ENCODE measurements at regions not wholly inside any gene's neighbourhood (a gene's known extent, or its start where the extent isn't known, plus 50 kb on each side); places are given as distances from the start of the nearest gene placed in this dataset.

DNA sequence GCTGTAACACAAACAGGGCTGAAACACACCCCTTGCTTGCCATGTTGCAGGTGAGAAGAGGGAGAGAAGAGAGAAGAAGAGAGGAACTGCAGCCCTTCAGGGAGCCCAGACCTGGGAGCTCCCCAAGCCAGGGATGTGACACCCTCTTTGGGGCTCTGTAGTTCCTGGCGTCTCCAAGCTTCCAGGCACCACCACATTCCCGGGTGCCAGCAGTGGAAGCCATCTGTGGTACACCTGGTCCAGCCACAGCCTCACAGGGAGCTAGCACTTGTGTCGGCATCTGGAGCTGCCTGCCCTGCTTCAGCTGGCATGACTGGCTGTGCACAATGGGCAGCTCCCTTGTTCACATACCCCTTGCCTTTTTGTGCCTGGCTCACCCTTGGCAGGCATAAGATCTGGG, 182.1 kb downstream of the DEPDC1B start:
- Mint-ChIP-seq H3K27me3 (peaks cover 0 to 14% (median 5%) of the 10 kb centered on the region in 5 donors), H3K27ac (no peak overlapping the region), H3K4me1 (peaks cover 0 to 5% (median 0%) of the 10 kb centered on the region in 7 donors), H3K4me3 (no peak overlapping the region), H3K36me3 (no peaks in the 10 kb centered on the region), H3K9me3 (peaks cover 0 to 1% (median 0%) of the 10 kb centered on the region in 11 donors)
- Histone ChIP-seq H3K36me3 (ENCODE audit: control insufficient read depth in 2 of 3, insufficient read depth in 3 of 3, low read length in 3 of 3) (no peaks in the 10 kb centered on the region), H3K9me3 (ENCODE audit: control insufficient read depth in 2 of 3, low read length in 3 of 3) (no peaks in the 10 kb centered on the region), H3K27me3 (ENCODE audit: control insufficient read depth in 2 of 2, insufficient read depth in 2 of 2, low read length in 2 of 2) (no peaks in the 10 kb centered on the region), H3K4me1 (ENCODE audit: control insufficient read depth in 2 of 2, insufficient read depth in 2 of 2, low read length in 2 of 2) (no peaks in the 10 kb centered on the region), H3K4me3 (ENCODE audit: low read length) (no peak overlapping the region), H3K27ac (ENCODE audit: low read depth, low read length) (no peak overlapping the region)
- intact Hi-C loops (cut with micrococcal nuclease), result no loop called here
- DNase-seq (no peak), ATAC-seq (no peak)
- CTCF ChIA-PET, result no interaction called here
- POLR2A ChIA-PET, result no interaction called here

- Histone ChIP-seq H3K9me3 (ENCODE audit: control insufficient read depth in 2 of 3, low read length in 3 of 3) (no peaks in the 10 kb centered on the region), H3K4me3 (ENCODE audit: low read length) (no peak overlapping the region), H3K4me1 (ENCODE audit: control insufficient read depth in 2 of 2, insufficient read depth in 2 of 2, low read length in 2 of 2) (no peaks in the 10 kb centered on the region), H3K36me3 (ENCODE audit: control insufficient read depth in 2 of 3, insufficient read depth in 3 of 3, low read length in 3 of 3) (no peaks in the 10 kb centered on the region), H3K27me3 (ENCODE audit: control insufficient read depth in 2 of 2, insufficient read depth in 2 of 2, low read length in 2 of 2) (no peaks in the 10 kb centered on the region), H3K27ac (ENCODE audit: low read depth, low read length) (no peak overlapping the region)
- H3K9me3 Mint-ChIP-seq, result peaks cover 0 to 1% (median 0%) of the 10 kb centered on the region in 11 donors
- H3K36me3 Mint-ChIP-seq, result no peaks in the 10 kb centered on the region
- no peak overlapping the region for H3K27ac Mint-ChIP-seq
- CTCF ChIA-PET, result no interaction called here
- DNase-seq, result no peak
- H3K4me3 Mint-ChIP-seq, result no peak overlapping the region
- no peak for ATAC-seq
- peaks cover 0 to 5% (median 0%) of the 10 kb centered on the region in 7 donors for H3K4me1 Mint-ChIP-seq
- POLR2A ChIA-PET, result no interaction called here
- peaks cover 3 to 14% (median 5%) of the 10 kb centered on the region in 5 donors for H3K27me3 Mint-ChIP-seq
- intact Hi-C loops (cut with micrococcal nuclease), result no loop called here
Measured at GRCh38 chr5:60517094-60517694, 182.8 kb downstream of the DEPDC1B start.

DNA sequence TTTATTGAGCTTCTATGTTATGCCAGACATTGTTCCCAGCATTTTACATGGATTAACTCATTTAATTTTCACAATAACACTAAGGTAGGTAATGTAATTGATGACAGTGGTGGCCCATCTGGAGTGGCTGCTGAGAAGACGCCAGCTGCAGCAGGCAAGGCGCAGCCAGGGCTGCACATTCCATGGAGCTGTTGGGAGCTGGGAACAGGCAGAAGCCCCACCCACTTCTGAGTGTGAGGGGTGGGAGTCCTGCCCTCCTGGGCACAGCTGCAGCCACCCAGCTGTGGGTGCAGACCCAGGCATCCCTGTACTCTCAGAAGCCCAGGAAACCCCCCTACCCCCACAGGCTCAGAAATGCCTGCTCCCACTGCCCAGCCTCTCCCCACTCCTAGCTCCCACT, 183.3 kb downstream of the DEPDC1B start:
- H3K4me3 ChIP-seq (ENCODE audit: low read length), result no peak overlapping the region
- DNase-seq (no peak), ATAC-seq (no peak)
- Mint-ChIP-seq H3K4me3 (no peak overlapping the region), H3K27me3 (peaks cover 3 to 14% (median 5%) of the 10 kb centered on the region in 5 donors), H3K4me1 (peaks cover 0 to 5% (median 0%) of the 10 kb centered on the region in 7 donors), H3K9me3 (peaks cover 0 to 1% (median 0%) of the 10 kb centered on the region in 11 donors), H3K27ac (no peak overlapping the region), H3K36me3 (no peaks in the 10 kb centered on the region)
- no peaks in the 10 kb centered on the region for H3K4me1 ChIP-seq (ENCODE audit: control insufficient read depth in 2 of 2, insufficient read depth in 2 of 2, low read length in 2 of 2)
- intact Hi-C loops (cut with micrococcal nuclease), result no loop called here
- H3K27ac ChIP-seq (ENCODE audit: low read depth, low read length), result no peak overlapping the region
- CTCF ChIA-PET, result no interaction called here
- POLR2A ChIA-PET, result no interaction called here
- H3K36me3 ChIP-seq (ENCODE audit: control insufficient read depth in 2 of 3, insufficient read depth in 3 of 3, low read length in 3 of 3), result no peaks in the 10 kb centered on the region
- H3K27me3 ChIP-seq (ENCODE audit: control insufficient read depth in 2 of 2, insufficient read depth in 2 of 2, low read length in 2 of 2), result no peaks in the 10 kb centered on the region
- no peaks in the 10 kb centered on the region for H3K9me3 ChIP-seq (ENCODE audit: control insufficient read depth in 2 of 3, low read length in 3 of 3)

GRCh38 chr5:60514152-60514551, 185.8 kb downstream of the DEPDC1B start:
- POLR2A ChIA-PET, result no interaction called here
- no peaks in the 10 kb centered on the region for H3K9me3 ChIP-seq (ENCODE audit: control insufficient read depth in 2 of 3, low read length in 3 of 3)
- H3K27me3 ChIP-seq (ENCODE audit: control insufficient read depth in 2 of 2, insufficient read depth in 2 of 2, low read length in 2 of 2), result no peaks in the 10 kb centered on the region
- Mint-ChIP-seq H3K27ac (no peak overlapping the region), H3K4me3 (no peak overlapping the region), H3K4me1 (peaks cover 0 to 1% (median 0%) of the 10 kb centered on the region in 7 donors), H3K27me3 (peaks cover 0 to 14% (median 0%) of the 10 kb centered on the region in 5 donors), H3K9me3 (peaks cover 0 to 3% (median 0%) of the 10 kb centered on the region in 11 donors), H3K36me3 (no peaks in the 10 kb centered on the region)
- no peak overlapping the region for H3K4me3 ChIP-seq (ENCODE audit: low read length)
- intact Hi-C loops (cut with micrococcal nuclease), result no loop called here
- H3K36me3 ChIP-seq (ENCODE audit: control insufficient read depth in 2 of 3, insufficient read depth in 3 of 3, low read length in 3 of 3), result no peaks in the 10 kb centered on the region
- H3K4me1 ChIP-seq (ENCODE audit: control insufficient read depth in 2 of 2, insufficient read depth in 2 of 2, low read length in 2 of 2), result no peaks in the 10 kb centered on the region
- DNase-seq, result no peak
- CTCF ChIA-PET, result no interaction called here
- no peak for ATAC-seq
- no peak overlapping the region for H3K27ac ChIP-seq (ENCODE audit: low read depth, low read length)

DNA sequence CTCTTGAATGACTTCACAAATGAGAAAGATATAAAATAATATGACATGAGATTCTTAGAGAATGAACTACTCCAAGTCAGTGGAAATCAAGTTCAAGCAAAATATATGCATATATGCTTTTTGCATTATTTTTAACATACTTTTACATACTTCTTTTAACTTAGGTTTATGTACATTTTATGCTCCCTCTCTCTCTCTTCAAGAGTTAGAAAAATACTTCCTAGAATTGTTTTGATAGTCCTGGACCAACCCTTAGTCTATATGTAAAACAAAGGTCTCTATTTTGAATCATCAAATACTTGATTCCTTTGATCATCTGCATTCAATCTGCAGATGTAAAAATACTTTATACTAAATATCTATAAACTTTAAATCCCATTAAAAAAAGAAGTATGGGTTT, 187.8 kb downstream of the DEPDC1B start:
- intact Hi-C loops (cut with micrococcal nuclease), result no loop called here
- H3K9me3 ChIP-seq (ENCODE audit: control insufficient read depth in 2 of 3, low read length in 3 of 3), result no peaks in the 10 kb centered on the region
- ATAC-seq (no peak), DNase-seq (no peak)
- Mint-ChIP-seq H3K9me3 (peaks cover 0 to 6% (median 0%) of the 10 kb centered on the region in 11 donors), H3K27me3 (peaks cover 0 to 14% (median 0%) of the 10 kb centered on the region in 5 donors), H3K4me3 (no peak overlapping the region), H3K27ac (no peak overlapping the region), H3K36me3 (no peaks in the 10 kb centered on the region), H3K4me1 (no peaks in the 10 kb centered on the region)
- H3K4me1 ChIP-seq (ENCODE audit: control insufficient read depth in 2 of 2, insufficient read depth in 2 of 2, low read length in 2 of 2), result no peaks in the 10 kb centered on the region
- ChIA-PET CTCF (no interaction called here), POLR2A (no interaction called here)
- H3K27ac ChIP-seq (ENCODE audit: low read depth, low read length), result no peak overlapping the region
- H3K27me3 ChIP-seq (ENCODE audit: control insufficient read depth in 2 of 2, insufficient read depth in 2 of 2, low read length in 2 of 2), result no peaks in the 10 kb centered on the region
- H3K4me3 ChIP-seq (ENCODE audit: low read length), result no peak overlapping the region
- H3K36me3 ChIP-seq (ENCODE audit: control insufficient read depth in 2 of 3, insufficient read depth in 3 of 3, low read length in 3 of 3), result no peaks in the 10 kb centered on the region

DNA sequence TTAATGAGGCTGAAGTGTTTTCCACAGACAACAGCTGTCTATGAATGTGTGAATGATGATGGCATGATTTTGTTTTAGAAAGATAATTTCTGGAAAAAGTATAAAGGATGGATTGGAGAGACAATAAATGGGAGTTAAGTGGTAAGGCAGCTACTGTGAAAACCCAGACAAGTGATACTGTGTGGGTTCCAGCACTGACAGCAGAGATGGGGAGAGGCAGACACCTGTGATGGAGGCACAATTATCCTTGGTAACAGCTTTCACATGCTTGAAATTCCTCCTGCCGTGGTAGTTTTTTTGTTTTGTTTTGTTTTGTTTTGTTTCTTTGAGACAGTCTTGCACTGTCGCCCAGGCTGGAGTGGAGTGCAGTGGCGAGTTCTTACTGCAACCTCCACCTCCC, 189.3 kb downstream of the DEPDC1B start:
- ATAC-seq (no peak), DNase-seq (no peak)
- Mint-ChIP-seq H3K27me3 (peaks cover 0 to 14% (median 0%) of the 10 kb centered on the region in 5 donors), H3K4me3 (no peak overlapping the region), H3K36me3 (no peaks in the 10 kb centered on the region), H3K4me1 (no peaks in the 10 kb centered on the region), H3K9me3 (peaks cover 0 to 6% (median 0%) of the 10 kb centered on the region in 11 donors), H3K27ac (no peak overlapping the region)
- Histone ChIP-seq H3K4me3 (ENCODE audit: low read length) (no peak overlapping the region), H3K27me3 (ENCODE audit: control insufficient read depth in 2 of 2, insufficient read depth in 2 of 2, low read length in 2 of 2) (no peaks in the 10 kb centered on the region), H3K27ac (ENCODE audit: low read depth, low read length) (no peak overlapping the region), H3K9me3 (ENCODE audit: control insufficient read depth in 2 of 3, low read length in 3 of 3) (no peaks in the 10 kb centered on the region), H3K4me1 (ENCODE audit: control insufficient read depth in 2 of 2, insufficient read depth in 2 of 2, low read length in 2 of 2) (no peaks in the 10 kb centered on the region), H3K36me3 (ENCODE audit: control insufficient read depth in 2 of 3, insufficient read depth in 3 of 3, low read length in 3 of 3) (no peaks in the 10 kb centered on the region)
- ChIA-PET CTCF (no interaction called here), POLR2A (no interaction called here)
- intact Hi-C loops (cut with micrococcal nuclease), result no loop called here

GRCh38 chr5:60510049-60510448, 189.9 kb downstream of the DEPDC1B start:
- H3K9me3 ChIP-seq (ENCODE audit: control insufficient read depth in 2 of 3, low read length in 3 of 3), result no peaks in the 10 kb centered on the region
- no peaks in the 10 kb centered on the region for H3K4me1 ChIP-seq (ENCODE audit: control insufficient read depth in 2 of 2, insufficient read depth in 2 of 2, low read length in 2 of 2)
- H3K36me3 ChIP-seq (ENCODE audit: control insufficient read depth in 2 of 3, insufficient read depth in 3 of 3, low read length in 3 of 3), result no peaks in the 10 kb centered on the region
- intact Hi-C loops (cut with micrococcal nuclease), result no loop called here
- no peak overlapping the region for H3K27ac ChIP-seq (ENCODE audit: low read depth, low read length)
- Mint-ChIP-seq H3K9me3 (peaks cover 0 to 6% (median 0%) of the 10 kb centered on the region in 11 donors), H3K27me3 (peaks cover 0 to 14% (median 0%) of the 10 kb centered on the region in 5 donors), H3K36me3 (no peaks in the 10 kb centered on the region), H3K4me1 (no peaks in the 10 kb centered on the region), H3K27ac (no peak overlapping the region), H3K4me3 (no peak overlapping the region)
- DNase-seq (no peak), ATAC-seq (no peak)
- CTCF ChIA-PET, result no interaction called here
- no peaks in the 10 kb centered on the region for H3K27me3 ChIP-seq (ENCODE audit: control insufficient read depth in 2 of 2, insufficient read depth in 2 of 2, low read length in 2 of 2)
- POLR2A ChIA-PET, result no interaction called here
- no peak overlapping the region for H3K4me3 ChIP-seq (ENCODE audit: low read length)
